DOHH2 (cell line): ENCODE measurements at regions not wholly inside any gene's neighbourhood (a gene's known extent, or its start where the extent isn't known, plus 50 kb on each side); places are given as distances from the start of the nearest gene placed in this dataset.

Source experiments
- H3F3A ChIP-seq: fragments of 200-600 bp; sonication (generic), shearing (Covaris generic); 2 replicates; pipeline ENCODE4 v1.6.0; 2016; ENCODE audit warnings: antibody characterized with exemption, mild to moderate bottlenecking; ENCODE audit not compliant: control insufficient read depth, insufficient read depth
- H3K27ac ChIP-seq: fragments of 200-600 bp; sonication (generic); 2 replicates; pipeline ENCODE4 v1.5.1; 2014; ENCODE audit warnings: low read depth, mild to moderate bottlenecking, low read length, moderate library complexity
- H3K27me3 ChIP-seq: fragments of 200-600 bp; sonication (generic); 2 replicates; pipeline ENCODE4 v1.6.1; 2014; ENCODE audit warnings: mild to moderate bottlenecking, low read length, mixed read lengths; ENCODE audit not compliant: control insufficient read depth
- H3K36me3 ChIP-seq: fragments of 200-600 bp; sonication (generic); 2 replicates; pipeline ENCODE4 v1.6.1; 2014; ENCODE audit warnings: mild to moderate bottlenecking, low read length, moderate library complexity, mixed read lengths; ENCODE audit not compliant: control insufficient read depth
- H3K4me1 ChIP-seq: fragments of 200-600 bp; sonication (generic); 2 replicates; pipeline ENCODE4 v1.6.1; 2014; ENCODE audit warnings: mild to moderate bottlenecking, low read length, mixed read lengths; ENCODE audit not compliant: control insufficient read depth
- H3K4me2 ChIP-seq: fragments of 200-600 bp; sonication (generic); 2 replicates; pipeline ENCODE4 v1.6.0; 2014; ENCODE audit warnings: mild to moderate bottlenecking, low read length, moderate library complexity
- H3K4me3 ChIP-seq: fragments of 200-600 bp; sonication (generic); 2 replicates; pipeline ENCODE4 v1.5.1; 2014; ENCODE audit warnings: mild to moderate bottlenecking, low read length, mixed read lengths
- H3K79me2 ChIP-seq: fragments of 200-600 bp; sonication (generic); 2 replicates; pipeline ENCODE4 v1.6.1; 2014; ENCODE audit warnings: mild to moderate bottlenecking, low read length, mixed read lengths; ENCODE audit not compliant: control insufficient read depth
- H3K9me2 ChIP-seq: fragments of 200-600 bp; sonication (generic); replicated peaks from 2 replicates; pipeline ENCODE4 v1.6.1; 2014; ENCODE audit warnings: mild to moderate bottlenecking, low read length, mixed read lengths; ENCODE audit not compliant: control insufficient read depth
- H3K9me3 ChIP-seq: fragments of 200-600 bp; sonication (generic); 2 replicates; pipeline ENCODE4 v1.6.1; 2014; ENCODE audit warnings: antibody characterized with exemption, low read length, mixed read lengths; ENCODE audit not compliant: control insufficient read depth, insufficient read depth
- H4K20me1 ChIP-seq: fragments of 200-600 bp; sonication (generic); 2 replicates; pipeline ENCODE4 v1.6.0; 2014; ENCODE audit warnings: low read depth, mild to moderate bottlenecking, antibody characterized with exemption, low read length, moderate library complexity; ENCODE audit not compliant: control insufficient read depth, insufficient read depth
- EZH2phosphoT487 ChIP-seq: fragments of 200-600 bp; sonication (generic); IDR thresholded peaks from 2 replicates; pipeline ENCODE4 v1.6.1; 2017; ENCODE audit warnings: borderline replicate concordance, mild to moderate bottlenecking, antibody characterized with exemption, low read length, moderate library complexity, mixed read lengths
- TF ChIP-seq, protein P1 (sequence below): fragments of 200-600 bp; sonication (generic); IDR thresholded peaks from one replicate; pipeline ENCODE4 v1.5.1; 2014; ENCODE audit warnings: antibody characterized with exemption, mild to moderate bottlenecking, low read depth, low read length; ENCODE audit not compliant: poor library complexity, severe bottlenecking

GRCh38 chrX:9133426-9133825, 99.5 kb upstream of the FAM9B start:
- Histone ChIP-seq H3F3A (no peaks in the 10 kb centered on the region), H3K9me2 (no peaks in the 10 kb centered on the region), H3K4me3 (no peak overlapping the region), H3K79me2 (no peaks in the 10 kb centered on the region), H3K4me2 (no peak overlapping the region), H3K9me3 (no peaks in the 10 kb centered on the region), H4K20me1 (no peaks in the 10 kb centered on the region), H3K4me1 (no peaks in the 10 kb centered on the region), H3K36me3 (no peaks in the 10 kb centered on the region), H3K27me3 (no peaks in the 10 kb centered on the region), H3K27ac (no peak overlapping the region)
- TF ChIP-seq EZH2phosphoT487: no peak
- TF ChIP-seq, protein P1, sequence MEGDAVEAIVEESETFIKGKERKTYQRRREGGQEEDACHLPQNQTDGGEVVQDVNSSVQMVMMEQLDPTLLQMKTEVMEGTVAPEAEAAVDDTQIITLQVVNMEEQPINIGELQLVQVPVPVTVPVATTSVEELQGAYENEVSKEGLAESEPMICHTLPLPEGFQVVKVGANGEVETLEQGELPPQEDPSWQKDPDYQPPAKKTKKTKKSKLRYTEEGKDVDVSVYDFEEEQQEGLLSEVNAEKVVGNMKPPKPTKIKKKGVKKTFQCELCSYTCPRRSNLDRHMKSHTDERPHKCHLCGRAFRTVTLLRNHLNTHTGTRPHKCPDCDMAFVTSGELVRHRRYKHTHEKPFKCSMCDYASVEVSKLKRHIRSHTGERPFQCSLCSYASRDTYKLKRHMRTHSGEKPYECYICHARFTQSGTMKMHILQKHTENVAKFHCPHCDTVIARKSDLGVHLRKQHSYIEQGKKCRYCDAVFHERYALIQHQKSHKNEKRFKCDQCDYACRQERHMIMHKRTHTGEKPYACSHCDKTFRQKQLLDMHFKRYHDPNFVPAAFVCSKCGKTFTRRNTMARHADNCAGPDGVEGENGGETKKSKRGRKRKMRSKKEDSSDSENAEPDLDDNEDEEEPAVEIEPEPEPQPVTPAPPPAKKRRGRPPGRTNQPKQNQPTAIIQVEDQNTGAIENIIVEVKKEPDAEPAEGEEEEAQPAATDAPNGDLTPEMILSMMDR: no peak

DNA sequence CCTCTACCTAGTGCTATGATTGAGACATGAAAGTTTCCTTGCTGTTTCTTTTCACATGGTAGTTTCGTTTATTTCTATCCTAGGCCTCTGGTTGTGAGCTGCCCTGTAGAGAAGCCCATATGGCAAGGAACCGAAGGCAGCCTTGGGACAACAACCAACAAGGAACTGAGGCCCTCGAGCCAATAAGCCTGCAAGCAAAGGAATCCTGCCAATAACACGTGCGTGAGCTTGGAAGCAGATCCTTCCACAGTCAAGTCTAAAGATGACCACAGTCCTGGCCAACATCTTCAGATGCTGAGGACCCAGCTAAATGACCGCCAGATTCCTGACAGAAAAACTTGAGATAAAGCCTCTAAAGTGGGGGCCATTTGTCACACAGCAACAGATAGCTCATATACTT, 100.4 kb upstream of the FAM9B start:
- H3K27ac ChIP-seq: no peak overlapping the region
- H3K4me3 ChIP-seq: no peak overlapping the region
- no peak overlapping the region for H3K4me2 ChIP-seq
- no peaks in the 10 kb centered on the region for H4K20me1 ChIP-seq
- H3K4me1 ChIP-seq: no peaks in the 10 kb centered on the region
- no peaks in the 10 kb centered on the region for H3K27me3 ChIP-seq
- H3F3A ChIP-seq: no peaks in the 10 kb centered on the region
- H3K79me2 ChIP-seq: no peaks in the 10 kb centered on the region
- H3K9me2 ChIP-seq: no peaks in the 10 kb centered on the region
- H3K36me3 ChIP-seq: no peaks in the 10 kb centered on the region
- no peaks in the 10 kb centered on the region for H3K9me3 ChIP-seq
- TF ChIP-seq, protein P1: no peak
- TF ChIP-seq EZH2phosphoT487: no peak

GRCh38 chrX:9135901-9136510, 102.1 kb upstream of the FAM9B start:
- H3K4me2 ChIP-seq: no peak overlapping the region
- H3K9me3 ChIP-seq: no peaks in the 10 kb centered on the region
- no peaks in the 10 kb centered on the region for H3K9me2 ChIP-seq
- no peaks in the 10 kb centered on the region for H3K4me1 ChIP-seq
- H3K36me3 ChIP-seq: no peaks in the 10 kb centered on the region
- H3K27me3 ChIP-seq: no peaks in the 10 kb centered on the region
- H3K27ac ChIP-seq: no peak overlapping the region
- no peak overlapping the region for H3K4me3 ChIP-seq
- H3K79me2 ChIP-seq: no peaks in the 10 kb centered on the region
- H3F3A ChIP-seq: no peaks in the 10 kb centered on the region
- no peaks in the 10 kb centered on the region for H4K20me1 ChIP-seq
- TF ChIP-seq, protein P1: no peak
- TF ChIP-seq EZH2phosphoT487: no peak
